Liver (tissue), 3 donors: ENCODE measurements at regions not wholly inside any gene's neighbourhood (a gene's known extent, or its start where the extent isn't known, plus 50 kb on each side); places are given as distances from the start of the nearest gene placed in this dataset.

ENCODE experiments used
- CTCF ChIP-seq: fragments of 150-350 bp; IDR thresholded peaks from 2 replicates; pipeline ENCODE4 v1.5.1; 2017; ENCODE audit warnings: improper control_type of control experiment, low read depth, low read length; ENCODE audit not compliant: missing input control
- RAD21 ChIP-seq, 2 donors: IDR thresholded peaks; 2 replicates each; pipeline ENCODE4 v1.6.1; 2016; ENCODE audit warnings: antibody characterized with exemption in 2 of 2, mild to moderate bottlenecking in 2 of 2
- SP1 ChIP-seq: IDR thresholded peaks from 2 replicates; pipeline ENCODE4 v1.6.1; 2018; ENCODE audit warnings: antibody characterized with exemption, mild to moderate bottlenecking
- TF ChIP-seq, protein P1 (sequence below): IDR thresholded peaks from 2 replicates; pipeline ENCODE4 v1.6.1; 2016; ENCODE audit warnings: antibody characterized with exemption
- donor health status: healthy.
- donor health status: healthy.

DNA sequence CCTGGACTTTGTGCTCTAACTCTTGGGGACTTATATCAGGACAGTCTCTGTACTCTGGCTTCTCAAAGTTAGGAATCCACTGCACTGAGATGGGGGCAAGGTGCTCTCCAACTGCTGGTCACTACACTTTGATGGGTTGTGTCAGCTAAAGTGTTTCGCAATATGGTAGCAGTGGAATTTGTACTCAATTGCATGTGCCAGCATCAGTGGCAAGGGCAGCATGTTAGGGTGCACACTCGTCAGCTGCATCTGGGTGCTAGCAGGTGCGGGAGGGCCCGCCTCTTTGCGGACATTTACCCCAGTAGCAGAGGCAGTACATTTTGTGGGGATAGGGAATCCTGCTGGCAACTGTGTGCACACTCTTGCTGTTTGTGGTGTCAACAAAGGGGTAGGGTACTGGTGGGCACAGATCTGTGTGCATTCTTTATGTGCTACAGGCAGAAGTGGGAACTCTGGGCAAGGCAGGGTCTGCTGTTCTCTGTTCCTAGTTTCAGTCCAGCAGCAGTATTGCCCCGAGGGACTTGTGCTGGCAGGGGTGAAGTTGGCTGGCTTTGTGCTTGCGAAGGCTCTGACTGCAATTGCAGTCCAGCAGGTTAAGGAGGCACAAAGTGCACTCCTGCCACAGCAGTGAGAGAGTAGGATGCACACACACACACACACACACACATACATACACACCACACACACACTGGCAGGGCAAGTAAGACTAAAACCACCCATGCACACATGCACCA is 924.8 kb upstream of the CDH9 start:
- no peak for TF ChIP-seq CTCF
- TF ChIP-seq RAD21 (IDR thresholded peaks at IDR 0.05), result no peak
- no peak for TF ChIP-seq SP1
- TF ChIP-seq, protein P1, sequence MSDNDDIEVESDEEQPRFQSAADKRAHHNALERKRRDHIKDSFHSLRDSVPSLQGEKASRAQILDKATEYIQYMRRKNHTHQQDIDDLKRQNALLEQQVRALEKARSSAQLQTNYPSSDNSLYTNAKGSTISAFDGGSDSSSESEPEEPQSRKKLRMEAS, result no peak
